ENCODE measurements at regions not wholly inside any gene's neighbourhood (a gene's known extent, or its start where the extent isn't known, plus 50 kb on each side); places are given as distances from the start of the nearest gene placed in this dataset.

DNA sequence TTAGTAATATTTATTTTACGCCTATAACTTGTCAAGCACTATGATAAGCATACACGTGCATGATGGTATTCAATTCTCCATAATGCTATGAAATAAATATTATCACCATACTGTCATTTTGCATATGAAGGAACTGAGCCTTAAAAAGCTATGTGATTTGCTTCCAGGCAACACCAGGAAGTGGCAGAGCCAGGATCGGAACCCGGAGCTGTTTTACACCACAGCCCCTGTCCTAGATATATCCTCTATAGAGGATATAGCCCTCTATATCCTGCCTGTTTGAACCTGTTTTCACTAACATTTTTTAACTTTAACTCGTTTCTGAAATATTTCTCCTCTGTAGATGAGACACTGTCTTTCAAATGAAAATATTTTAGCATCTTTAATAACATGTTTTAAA, 690.0 kb downstream of the SATB2 start:
- no peak for DNase-seq (ENCODE audit: low spot score)
- no peak overlapping the region for H3K4me3 Mint-ChIP-seq (ENCODE audit: unreplicated experiment)
- peaks cover 7% of the 10 kb centered on the region for H3K4me1 Mint-ChIP-seq (ENCODE audit: low read depth)
- no peaks in the 10 kb centered on the region for H3K36me3 Mint-ChIP-seq (ENCODE audit: low read depth)
- H3K9me3 Mint-ChIP-seq (ENCODE audit: low read depth), result no peaks in the 10 kb centered on the region
- peaks cover 28% of the 10 kb centered on the region for H3K27me3 Mint-ChIP-seq (ENCODE audit: low read depth)
- TF ChIP-seq, protein P1, sequence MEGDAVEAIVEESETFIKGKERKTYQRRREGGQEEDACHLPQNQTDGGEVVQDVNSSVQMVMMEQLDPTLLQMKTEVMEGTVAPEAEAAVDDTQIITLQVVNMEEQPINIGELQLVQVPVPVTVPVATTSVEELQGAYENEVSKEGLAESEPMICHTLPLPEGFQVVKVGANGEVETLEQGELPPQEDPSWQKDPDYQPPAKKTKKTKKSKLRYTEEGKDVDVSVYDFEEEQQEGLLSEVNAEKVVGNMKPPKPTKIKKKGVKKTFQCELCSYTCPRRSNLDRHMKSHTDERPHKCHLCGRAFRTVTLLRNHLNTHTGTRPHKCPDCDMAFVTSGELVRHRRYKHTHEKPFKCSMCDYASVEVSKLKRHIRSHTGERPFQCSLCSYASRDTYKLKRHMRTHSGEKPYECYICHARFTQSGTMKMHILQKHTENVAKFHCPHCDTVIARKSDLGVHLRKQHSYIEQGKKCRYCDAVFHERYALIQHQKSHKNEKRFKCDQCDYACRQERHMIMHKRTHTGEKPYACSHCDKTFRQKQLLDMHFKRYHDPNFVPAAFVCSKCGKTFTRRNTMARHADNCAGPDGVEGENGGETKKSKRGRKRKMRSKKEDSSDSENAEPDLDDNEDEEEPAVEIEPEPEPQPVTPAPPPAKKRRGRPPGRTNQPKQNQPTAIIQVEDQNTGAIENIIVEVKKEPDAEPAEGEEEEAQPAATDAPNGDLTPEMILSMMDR (IDR thresholded peaks at IDR 0.05), result no peak
- no peak overlapping the region for H3K27ac Mint-ChIP-seq (ENCODE audit: unreplicated experiment)

DNA sequence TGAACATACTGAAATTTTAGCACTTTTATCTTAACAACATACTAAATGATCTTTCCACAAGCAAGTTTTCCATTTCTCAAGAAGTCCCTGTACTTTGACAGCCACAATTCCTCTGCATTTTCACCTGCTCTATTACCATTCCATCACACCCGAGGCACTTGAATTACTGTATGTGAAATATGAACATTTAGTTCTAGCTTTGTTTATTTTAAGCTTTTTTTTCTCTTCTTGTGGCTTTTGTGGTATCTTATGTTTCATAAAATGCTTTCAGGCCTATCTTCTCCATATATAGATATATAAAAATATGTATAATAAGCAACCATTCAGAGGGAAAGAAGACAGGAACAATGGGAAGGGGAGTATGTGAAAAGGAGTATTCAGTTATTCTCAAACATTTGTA, 693.9 kb downstream of the SATB2 start:
- Mint-ChIP-seq H3K4me3 (ENCODE audit: unreplicated experiment) (no peak overlapping the region), H3K27ac (ENCODE audit: unreplicated experiment) (no peak overlapping the region), H3K9me3 (ENCODE audit: low read depth) (no peaks in the 10 kb centered on the region), H3K4me1 (ENCODE audit: low read depth) (peaks cover 7% of the 10 kb centered on the region), H3K36me3 (ENCODE audit: low read depth) (no peaks in the 10 kb centered on the region), H3K27me3 (ENCODE audit: low read depth) (peaks cover 14% of the 10 kb centered on the region)
- no peak for DNase-seq (ENCODE audit: low spot score)
- TF ChIP-seq, protein P1 (IDR thresholded peaks at IDR 0.05), result no peak

GRCh38 chr2:198762441-198762840, 695.3 kb downstream of the SATB2 start:
- Mint-ChIP-seq H3K27me3 (ENCODE audit: low read depth) (peaks cover 12% of the 10 kb centered on the region), H3K4me3 (ENCODE audit: unreplicated experiment) (no peak overlapping the region), H3K4me1 (ENCODE audit: low read depth) (peaks cover 7% of the 10 kb centered on the region), H3K27ac (ENCODE audit: unreplicated experiment) (no peak overlapping the region), H3K9me3 (ENCODE audit: low read depth) (no peaks in the 10 kb centered on the region), H3K36me3 (ENCODE audit: low read depth) (no peaks in the 10 kb centered on the region)
- TF ChIP-seq, protein P1 (IDR thresholded peaks at IDR 0.05), result no peak
- DNase-seq (ENCODE audit: low spot score), result no peak

DNA sequence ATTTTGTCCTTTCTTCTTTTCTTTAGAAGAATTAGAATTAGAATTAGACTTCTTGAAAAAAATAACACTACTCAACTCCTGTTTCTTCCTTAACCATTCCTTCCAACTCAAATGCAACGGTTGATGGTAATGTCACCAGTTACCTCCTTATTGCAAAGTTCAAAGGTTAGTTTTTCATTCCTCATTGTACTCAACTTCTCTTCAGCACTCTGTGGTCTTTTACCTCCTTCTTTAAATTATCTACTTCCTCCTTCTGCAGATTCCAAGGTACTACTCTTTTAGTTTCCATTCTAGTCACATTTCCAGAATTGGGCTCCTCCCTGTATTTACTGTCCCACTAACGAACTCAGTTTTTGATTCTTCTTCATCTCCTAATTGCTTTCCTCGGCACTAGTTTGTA, 700.7 kb downstream of the SATB2 start:
- H3K4me3 Mint-ChIP-seq (ENCODE audit: unreplicated experiment), result no peak overlapping the region
- no peaks in the 10 kb centered on the region for H3K36me3 Mint-ChIP-seq (ENCODE audit: low read depth)
- no peaks in the 10 kb centered on the region for H3K9me3 Mint-ChIP-seq (ENCODE audit: low read depth)
- TF ChIP-seq, protein P1 (IDR thresholded peaks at IDR 0.05), result no peak
- no peak for DNase-seq (ENCODE audit: low spot score)
- no peaks in the 10 kb centered on the region for H3K4me1 Mint-ChIP-seq (ENCODE audit: low read depth)
- peaks cover 9% of the 10 kb centered on the region for H3K27me3 Mint-ChIP-seq (ENCODE audit: low read depth)
- H3K27ac Mint-ChIP-seq (ENCODE audit: unreplicated experiment), result no peak overlapping the region

- H3K4me1 Mint-ChIP-seq (ENCODE audit: low read depth), result no peaks in the 10 kb centered on the region
- H3K27me3 Mint-ChIP-seq (ENCODE audit: low read depth), result peaks cover 9% of the 10 kb centered on the region
- TF ChIP-seq, protein P1 (IDR thresholded peaks at IDR 0.05), result no peak
- no peak overlapping the region for H3K4me3 Mint-ChIP-seq (ENCODE audit: unreplicated experiment)
- no peaks in the 10 kb centered on the region for H3K36me3 Mint-ChIP-seq (ENCODE audit: low read depth)
- no peak for DNase-seq (ENCODE audit: low spot score)
- H3K9me3 Mint-ChIP-seq (ENCODE audit: low read depth), result no peaks in the 10 kb centered on the region
- H3K27ac Mint-ChIP-seq (ENCODE audit: unreplicated experiment), result no peak overlapping the region
These were observed 701.6 kb downstream of the SATB2 start for GRCh38 chr2:198756166-198756565.

All from chondrocyte (in vitro differentiated cells).